ENCODE measurements at regions not wholly inside any gene's neighbourhood (a gene's known extent, or its start where the extent isn't known, plus 50 kb on each side); places are given as distances from the start of the nearest gene placed in this dataset.
A peak's percentile ranks its signal among the peaks of the same experiment; 100 is the strongest.

DNA sequence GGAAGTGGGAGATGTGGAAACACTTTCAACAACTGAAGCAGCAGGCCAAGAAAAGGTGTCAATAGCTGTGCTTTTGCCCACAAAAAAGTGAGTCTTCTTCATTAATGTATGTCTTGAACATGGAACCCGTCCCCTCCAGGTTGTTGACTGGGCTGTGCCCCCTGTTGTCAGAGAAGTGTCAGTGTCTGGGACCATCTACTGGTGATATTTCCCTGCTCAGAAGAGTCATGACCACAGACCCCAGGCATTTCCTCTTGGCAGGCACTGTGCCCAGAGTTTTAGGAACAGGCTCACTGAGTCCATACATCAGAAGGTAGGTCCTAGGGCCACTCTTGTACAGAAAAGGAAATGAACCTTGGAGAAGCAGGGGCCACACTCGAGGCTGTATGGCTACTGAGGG is 54.8 kb upstream of the LARS2 start:
- no TSS peak for BruUV-seq (replicated peaks)
- Histone ChIP-seq H3K79me1 (ENCODE audit: low read depth in 1 of 2, low read length in 2 of 2) (no peaks in the 10 kb centered on the region), H3K14ac (replicated peaks; ENCODE audit: low read depth, low read length) (no peak overlapping the region), H3K4me3 (ENCODE audit: insufficient read depth, low read depth, low read length) (no peak overlapping the region), H4K91ac (ENCODE audit: insufficient read depth, low read depth, low read length) (no peak overlapping the region), H3K18ac (ENCODE audit: low read depth, low read length) (no peak overlapping the region), H3K4me1 (ENCODE audit: control insufficient read depth, insufficient read depth, low read length) (no peaks in the 10 kb centered on the region), H4K20me1 (ENCODE audit: insufficient read depth, low read length) (no peaks in the 10 kb centered on the region), H4K5ac (ENCODE audit: low read depth, low read length) (no peak overlapping the region), H3K9ac (ENCODE audit: low read depth, low read length) (no peak overlapping the region), H3K27ac (ENCODE audit: insufficient read depth, low read length) (no peak overlapping the region), H3K36me3 (ENCODE audit: control insufficient read depth, insufficient read depth, low read length) (no peaks in the 10 kb centered on the region), H3K4me2 (ENCODE audit: low read depth, low read length) (no peak overlapping the region), H4K8ac (ENCODE audit: low read depth in 2 of 2, low read length in 2 of 2) (no peak overlapping the region), H3K9me3 (ENCODE audit: control insufficient read depth, insufficient read depth, low read length) (no peaks in the 10 kb centered on the region), H3K4ac (ENCODE audit: low read depth, low read length) (no peak overlapping the region), H2BK20ac (ENCODE audit: low read depth, low read length) (no peak overlapping the region), H2AK5ac (ENCODE audit: low read depth, low read length) (peak overlapping the region; percentile 43; the same call in 1 of the 2 replicates), H2BK5ac (ENCODE audit: low read depth, low read length, poor library complexity, severe bottlenecking) (no peak overlapping the region), H3K56ac (ENCODE audit: extremely low read depth, insufficient read depth, low read length) (no peak overlapping the region), H2BK15ac (ENCODE audit: low read depth, low read length) (no peak overlapping the region), H3K27me3 (ENCODE audit: control insufficient read depth, insufficient read depth, low read length) (peaks cover 51% of the 10 kb centered on the region), H2AFZ (replicated peaks; ENCODE audit: low read length, poor library complexity) (peak overlapping the region; percentile 34), H2BK120ac (ENCODE audit: low read depth, low read length) (no peak overlapping the region), H3K23ac (ENCODE audit: low read depth, low read length) (no peak overlapping the region), H2AK9ac (replicated peaks; ENCODE audit: low read depth, low read length, poor library complexity) (peak overlapping the region; percentile 11), H3K9me1 (ENCODE audit: insufficient read depth, low read length) (peaks cover 2% of the 10 kb centered on the region; the same call in 1 of the 2 replicates)
- in situ Hi-C loops (cut with MboI; ENCODE audit: low sequenced_read_pairs), result no loop called here
- WGBS, 2 experiments (ENCODE audit: extremely low coverage in 2 of 2, insufficient read length in 1 of 2), result 67% methylated on average over 1 of the region's 2 CpGs; no CpG with 5 or more reads in 1 of the 2 experiments
- ATAC-seq (ENCODE audit: low read depth), result peak; percentile 17; the same call in 1 of the 2 replicates
- dilution Hi-C loops (cut with HindIII; ENCODE audit: low sequenced_read_pairs, unreplicated experiment), result no loop called here
- CTCF ChIA-PET, result no interaction called here
- POLR2A ChIA-PET (ENCODE audit: unreplicated experiment), result no interaction called here
- DNase-seq, result peak; percentile 20
- intact Hi-C loops (cut with micrococcal nuclease), result no loop called here
- TF ChIP-seq RFX5 (IDR thresholded peaks at IDR 0.05; ENCODE audit: low read depth, low read length), result no peak
- TF ChIP-seq RAD21 (IDR thresholded peaks at IDR 0.05; ENCODE audit: low read length), result no peak
- TF ChIP-seq SMC3 (IDR thresholded peaks at IDR 0.05; ENCODE audit: low read depth, low read length), result no peak
- no peak for TF ChIP-seq MXI1 (IDR thresholded peaks at IDR 0.05; ENCODE audit: borderline replicate concordance, low read depth, low read length)
- no peak for TF ChIP-seq CHD1 (IDR thresholded peaks at IDR 0.05; ENCODE audit: low read depth, low read length)
- TF ChIP-seq USF2 (IDR thresholded peaks at IDR 0.05; ENCODE audit: low read depth, low read length), result no peak
- TF ChIP-seq CTCF (conservative IDR thresholded peaks at IDR 0.05; ENCODE audit: low read depth, low read length), result no peak
- no peak for TF ChIP-seq NFE2L2 (IDR thresholded peaks at IDR 0.05; ENCODE audit: low read depth, low read length)
- TF ChIP-seq POLR2A (IDR thresholded peaks at IDR 0.05; ENCODE audit: low read depth, low read length), result no peak
- no peak for TF ChIP-seq BHLHE40 (IDR thresholded peaks at IDR 0.05; ENCODE audit: low read depth, low read length)
- no peak for TF ChIP-seq FOS (IDR thresholded peaks at IDR 0.05; ENCODE audit: low read depth, low read length)
